ENCODE measurements at regions not wholly inside any gene's neighbourhood (a gene's known extent, or its start where the extent isn't known, plus 50 kb on each side); places are given as distances from the start of the nearest gene placed in this dataset.
"Not testable (repeated sequence)": the region's sequence is repeated elsewhere in the genome, so short reads cannot be mapped to it uniquely, and the experiment has no call there.

- no peak for DNase-seq (ENCODE audit: low read depth, low spot score)
- ChIA-PET CTCF (interaction anchor here (1.1 kb wide), 1 partner anchor 89 kb away, joined by 3 read pairs; no protein-coding TSS in a partner anchor), POLR2A (no interaction called here)
- no peak overlapping the region for H3K4me3 ChIP-seq (ENCODE audit: low read depth, low read length)
- TF ChIP-seq CTCF (IDR thresholded peaks at IDR 0.05; ENCODE audit: insufficient read depth, low read length, missing control alignments) = no peak
These were observed 70.0 kb downstream of the KCTD15 start for GRCh38 chr19:33866696-33867095.

GRCh38 chr19:33868076-33868735 is 71.5 kb downstream of the KCTD15 start:
- POLR2A ChIA-PET = interaction anchor here (0.6 kb wide), 1 partner anchor 145 kb away, joined by 3 read pairs; no protein-coding TSS in a partner anchor
- no peak for DNase-seq (ENCODE audit: low read depth, low spot score)
- CTCF ChIA-PET = interaction anchor here (0.7 kb wide), 1 partner anchor 633 kb away, joined by 3 read pairs; no protein-coding TSS in a partner anchor
- no peak overlapping the region for H3K4me3 ChIP-seq (ENCODE audit: low read depth, low read length)
- TF ChIP-seq CTCF (IDR thresholded peaks at IDR 0.05; ENCODE audit: insufficient read depth, low read length, missing control alignments) = no peak

- ChIA-PET CTCF (interaction anchor here (0.7 kb wide), 1 partner anchor 633 kb away, joined by 3 read pairs; no protein-coding TSS in a partner anchor), POLR2A (interaction anchor here (0.6 kb wide), 1 partner anchor 144 kb away, joined by 3 read pairs; no protein-coding TSS in a partner anchor)
- DNase-seq (ENCODE audit: low read depth, low spot score) = no peak
- no peak overlapping the region for H3K4me3 ChIP-seq (ENCODE audit: low read depth, low read length)
- TF ChIP-seq CTCF (IDR thresholded peaks at IDR 0.05; ENCODE audit: insufficient read depth, low read length, missing control alignments) = no peak
These were observed 72.2 kb downstream of the KCTD15 start for GRCh38 chr19:33868788-33869412.

- DNase-seq (ENCODE audit: low read depth, low spot score); CTCF ChIA-PET; H3K4me3 ChIP-seq (ENCODE audit: low read depth, low read length); POLR2A ChIA-PET: not testable (repeated sequence)
These were observed 73.7 kb downstream of the KCTD15 start for GRCh38 chr19:33870298-33870932.

GRCh38 chr19:33871605-33872004 is 74.9 kb downstream of the KCTD15 start:
- ChIA-PET CTCF (no interaction called here), POLR2A (no interaction called here)
- no peak for DNase-seq (ENCODE audit: low read depth, low spot score)
- TF ChIP-seq CTCF (IDR thresholded peaks at IDR 0.05; ENCODE audit: insufficient read depth, low read length, missing control alignments) = no peak
- no peak overlapping the region for H3K4me3 ChIP-seq (ENCODE audit: low read depth, low read length)

GRCh38 chr19:33872445-33873320 is 76.0 kb downstream of the KCTD15 start:
- no peak for TF ChIP-seq CTCF (IDR thresholded peaks at IDR 0.05; ENCODE audit: insufficient read depth, low read length, missing control alignments)
- H3K4me3 ChIP-seq (ENCODE audit: low read depth, low read length) = no peak overlapping the region
- DNase-seq (ENCODE audit: low read depth, low spot score) = no peak
- POLR2A ChIA-PET = no interaction called here
- CTCF ChIA-PET = no interaction called here
